ENCODE measurements at regions not wholly inside any gene's neighbourhood (a gene's known extent, or its start where the extent isn't known, plus 50 kb on each side); places are given as distances from the start of the nearest gene placed in this dataset.
"Not testable (repeated sequence)": the region's sequence is repeated elsewhere in the genome, so short reads cannot be mapped to it uniquely, and the experiment has no call there.

DNA sequence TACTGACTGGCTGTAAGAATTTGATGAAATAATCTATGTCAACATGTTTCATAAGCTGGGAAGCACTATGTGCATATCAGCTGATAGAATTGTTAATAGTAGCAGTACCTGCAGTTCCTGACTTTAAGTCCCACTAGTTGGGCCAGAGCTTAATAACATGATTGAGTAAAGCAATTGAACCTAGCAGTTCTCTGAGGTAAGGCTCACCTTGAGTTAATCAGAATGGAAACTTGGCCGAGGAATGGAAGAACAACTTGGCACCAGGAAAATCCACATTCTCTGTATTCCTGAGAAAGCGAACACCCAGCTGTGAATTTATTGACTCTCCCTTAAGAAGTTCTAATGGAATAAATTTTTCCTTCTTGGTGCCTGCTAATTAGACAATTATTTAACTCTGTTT, 262.6 kb downstream of the IGSF11 start:
- no peak for DNase-seq (ENCODE audit: low read depth)

DNA sequence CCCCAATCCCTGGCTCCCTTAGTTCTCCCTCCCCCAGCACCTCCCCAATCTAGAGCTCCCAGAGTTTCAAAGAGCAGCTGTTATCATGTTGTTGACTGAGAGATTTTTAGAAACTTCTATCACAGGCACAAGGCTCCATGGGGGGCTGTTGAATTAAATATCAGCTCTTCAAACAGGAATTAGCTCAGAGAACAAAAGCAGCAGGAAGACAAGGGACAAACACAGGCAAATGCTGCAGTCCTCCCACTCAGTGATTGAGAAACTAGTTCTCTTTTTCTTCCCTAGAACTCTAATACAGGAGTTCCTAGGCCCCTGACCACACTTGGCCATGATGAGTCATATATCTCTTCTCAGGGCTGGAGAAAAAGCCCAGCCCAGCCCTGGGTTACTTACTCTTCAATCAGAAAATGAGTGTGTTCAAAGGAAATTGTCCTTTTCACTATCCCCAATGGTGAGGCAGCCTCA, 262.1 kb downstream of the IGSF11 start:
- DNase-seq (ENCODE audit: low read depth): no peak

DNA sequence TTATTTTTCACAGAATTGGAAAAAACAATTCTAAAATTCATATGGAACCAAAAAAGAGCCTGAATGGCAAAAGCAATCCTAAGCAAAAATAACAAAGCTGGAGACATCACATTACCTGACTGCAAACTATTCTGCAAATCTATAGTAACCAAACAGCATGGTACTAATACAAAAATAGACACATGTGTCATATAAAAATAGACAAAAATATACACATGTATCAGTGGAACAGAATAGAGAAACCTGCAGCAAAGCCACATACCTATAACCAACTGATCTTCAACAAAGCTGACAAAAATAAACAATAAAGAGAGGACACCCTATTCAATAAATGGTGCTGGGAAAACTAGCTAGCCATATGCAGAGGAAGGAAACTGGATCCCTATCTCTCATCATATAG, 259.6 kb downstream of the IGSF11 start:
- DNase-seq (ENCODE audit: low read depth): no peak

DNA sequence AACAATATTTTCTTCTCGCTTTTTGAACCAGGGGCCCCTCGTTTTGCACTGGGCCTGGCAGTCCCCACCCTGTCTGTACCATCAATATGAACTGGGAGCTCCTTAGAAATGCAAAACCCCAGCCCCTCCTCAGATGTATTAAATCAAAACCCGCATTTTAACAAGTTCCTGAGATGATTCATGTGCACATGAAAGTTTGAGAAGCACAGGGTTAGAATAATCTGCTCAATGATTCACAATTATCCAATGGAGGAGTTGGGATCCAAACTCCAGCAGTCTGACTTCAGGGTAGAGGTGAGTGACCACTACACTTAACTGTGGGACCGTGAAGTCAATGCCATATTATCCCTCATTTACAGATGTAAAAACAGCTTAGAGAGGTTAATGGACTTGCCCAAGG, 256.4 kb downstream of the IGSF11 start:
- no peak for DNase-seq (ENCODE audit: low read depth)

DNA sequence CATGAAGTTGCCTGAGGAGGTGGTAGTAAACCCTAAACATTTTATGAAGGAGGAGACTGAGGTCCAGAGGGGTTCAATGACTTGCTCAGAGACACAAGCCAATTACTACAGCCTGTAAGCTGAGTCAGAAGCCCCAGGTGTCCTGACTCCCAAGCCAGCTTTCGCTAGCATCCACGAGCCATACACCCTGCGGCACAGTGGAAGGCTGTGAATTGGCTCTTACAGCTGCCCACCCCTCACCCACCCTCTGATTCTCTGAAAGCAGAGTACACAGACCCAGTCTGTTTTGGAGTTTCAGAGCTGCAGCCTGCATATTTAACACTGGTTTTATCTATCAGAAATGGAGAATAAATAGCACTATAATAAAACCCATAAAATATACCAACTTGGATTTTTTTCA, 253.4 kb downstream of the IGSF11 start:
- DNase-seq (ENCODE audit: low read depth): no peak

DNA sequence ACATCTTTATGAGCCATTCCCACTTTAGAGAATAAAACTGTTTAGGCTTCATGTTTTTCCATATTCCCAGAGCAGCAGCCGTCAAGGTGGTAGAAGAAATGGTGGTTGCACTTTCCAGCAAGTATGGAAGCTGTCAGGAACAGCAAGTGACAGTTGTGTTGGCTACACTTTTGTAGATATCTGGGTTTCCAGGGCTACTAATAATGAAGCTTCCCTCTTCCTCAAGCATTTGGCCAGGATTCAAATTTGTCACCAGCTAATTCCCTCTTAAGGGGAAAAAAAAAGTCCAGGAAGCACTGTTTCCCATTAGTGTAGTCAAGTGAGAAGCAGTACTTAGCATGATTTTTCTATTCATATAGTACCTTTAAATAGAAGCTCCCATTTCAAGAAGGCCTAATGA, 252.8 kb downstream of the IGSF11 start:
- DNase-seq (ENCODE audit: low read depth): no peak

DNA sequence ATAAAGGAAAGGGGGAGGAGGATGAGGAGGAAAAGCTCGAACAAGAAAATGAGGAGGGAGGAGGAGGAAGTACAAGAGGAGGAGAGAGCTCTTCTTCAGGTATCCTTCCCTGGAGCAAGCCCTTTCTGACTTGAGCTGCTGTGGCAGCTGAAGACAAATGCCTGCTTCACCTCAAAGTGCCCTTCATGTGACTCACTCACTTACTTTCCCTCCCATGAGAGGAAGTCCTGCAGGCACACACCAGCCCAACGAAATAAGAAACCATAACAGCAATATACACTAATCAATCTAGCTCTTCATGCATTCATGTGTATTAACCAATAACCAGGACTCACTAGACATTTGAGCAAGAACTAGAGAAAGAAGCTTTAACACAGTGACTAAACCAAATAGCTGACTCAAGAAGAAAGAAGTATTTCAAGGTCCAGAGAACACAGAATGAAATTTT, 251.9 kb downstream of the IGSF11 start:
- no peak for DNase-seq (ENCODE audit: low read depth)

DNA sequence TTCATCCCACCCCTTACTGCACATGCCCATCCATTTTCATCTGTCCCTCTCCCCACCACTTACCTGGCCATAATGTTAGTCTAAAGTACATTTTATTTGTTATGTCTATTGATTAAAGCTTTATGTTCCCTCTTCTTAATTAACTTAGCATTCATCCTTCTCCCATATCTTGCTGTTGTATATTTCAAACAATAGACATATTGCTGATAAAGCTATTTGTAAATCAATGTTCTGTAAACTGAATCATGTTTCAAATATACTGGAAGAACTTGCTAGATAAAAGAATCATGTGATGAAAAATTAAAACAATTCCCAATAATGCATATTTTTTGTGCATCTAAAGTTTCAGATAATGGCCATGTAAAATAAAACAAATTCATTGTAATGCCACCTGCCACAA, 249.2 kb downstream of the IGSF11 start:
- no peak for DNase-seq (ENCODE audit: low read depth)

DNA sequence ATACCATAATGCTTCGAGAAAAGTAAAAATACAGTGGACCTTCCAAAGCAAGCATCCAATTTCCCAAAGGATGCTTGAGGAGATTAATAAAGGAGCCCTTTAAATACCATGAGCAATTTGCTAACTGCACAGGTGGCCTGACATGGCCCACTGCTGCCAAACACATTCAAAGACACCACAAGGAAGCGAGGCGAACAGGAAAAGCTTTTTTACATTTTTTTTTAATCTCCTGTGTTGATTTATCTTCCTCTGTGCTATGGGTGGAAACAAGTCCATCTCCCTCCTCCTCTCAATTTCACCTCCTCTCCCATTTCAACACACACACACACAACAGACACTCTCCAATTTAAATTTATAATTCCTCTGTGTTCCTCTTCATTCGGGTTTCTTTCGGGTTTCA, 243.4 kb downstream of the IGSF11 start:
- DNase-seq (ENCODE audit: low read depth): no peak

DNA sequence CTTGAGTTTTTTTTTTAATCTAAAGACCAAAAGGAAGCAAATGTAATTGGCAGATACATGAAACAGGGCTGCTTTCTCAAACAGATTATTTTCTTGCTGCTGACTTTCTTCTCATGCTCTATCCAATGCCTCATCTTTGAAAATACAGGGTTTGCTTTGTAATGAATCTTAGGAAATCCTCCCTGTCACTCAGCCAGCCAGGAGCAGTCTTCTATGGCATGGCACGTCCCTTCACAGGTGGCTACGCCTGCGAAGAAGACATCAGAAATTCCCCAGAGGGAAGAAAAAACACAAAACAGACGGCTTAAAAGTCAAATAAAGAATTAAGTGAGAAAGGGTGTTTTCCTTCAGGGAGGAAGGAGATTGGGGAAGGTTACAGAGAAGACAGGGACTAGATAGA, 242.5 kb downstream of the IGSF11 start:
- no peak for DNase-seq (ENCODE audit: low read depth)

DNA sequence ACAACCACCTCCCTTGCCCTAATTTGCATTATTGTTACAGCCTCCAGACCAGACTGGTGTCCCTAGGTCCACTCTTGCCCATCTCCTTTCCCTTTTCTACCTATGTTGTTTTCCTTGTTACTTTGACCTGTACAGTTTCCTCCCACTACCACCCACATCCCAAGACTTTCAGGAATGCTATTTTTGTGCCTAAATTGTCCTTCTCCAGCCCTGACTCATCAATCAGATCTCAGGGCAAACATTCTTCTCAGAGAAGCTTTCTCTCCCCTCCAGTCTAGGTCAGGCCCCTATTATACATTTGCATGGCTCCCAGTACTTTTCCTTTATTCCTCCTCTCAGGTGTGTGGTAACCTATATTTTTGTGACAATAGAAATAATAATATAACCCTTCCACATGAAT, 241.5 kb downstream of the IGSF11 start:
- DNase-seq (ENCODE audit: low read depth): no peak

DNA sequence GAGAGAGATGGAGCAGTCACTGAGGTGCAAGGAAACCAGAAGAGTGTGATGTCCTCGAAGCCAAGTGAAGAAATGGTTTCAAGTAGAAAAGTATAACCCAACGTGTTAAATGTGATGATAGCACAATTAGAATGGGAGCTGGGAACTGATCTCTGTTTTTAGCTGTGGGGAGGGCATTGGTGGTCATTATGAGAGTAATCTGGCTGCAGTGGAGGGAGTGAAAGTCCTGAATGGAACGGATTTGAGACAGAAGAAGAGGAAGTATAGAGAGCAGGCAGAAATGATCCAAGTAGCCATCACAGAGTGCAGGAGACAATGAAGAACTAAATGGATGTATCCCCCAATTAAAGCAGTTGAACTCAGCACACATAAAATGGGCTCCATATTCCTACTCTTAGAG, 235.3 kb downstream of the IGSF11 start:
- DNase-seq (ENCODE audit: low read depth): no peak

DNA sequence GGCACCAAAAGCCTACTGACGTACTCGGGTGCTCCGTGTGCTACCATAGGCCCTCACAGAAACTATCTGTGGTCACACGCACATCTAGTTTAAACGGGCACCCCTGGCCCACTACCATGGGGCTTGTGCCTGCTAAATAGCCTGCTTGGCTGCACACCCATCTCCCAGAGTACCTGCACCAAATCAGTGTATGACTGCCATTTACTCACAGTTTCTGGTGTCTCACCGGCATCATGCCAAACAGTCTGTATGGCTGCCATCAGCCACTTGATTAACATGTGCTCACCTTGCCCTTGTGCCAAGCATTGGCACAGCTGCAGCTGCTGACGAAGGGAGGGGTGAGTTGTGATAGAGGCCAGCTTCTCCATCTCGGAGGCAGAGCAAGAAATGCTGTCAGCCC, 232.7 kb downstream of the IGSF11 start:
- DNase-seq (ENCODE audit: low read depth): no peak

DNA sequence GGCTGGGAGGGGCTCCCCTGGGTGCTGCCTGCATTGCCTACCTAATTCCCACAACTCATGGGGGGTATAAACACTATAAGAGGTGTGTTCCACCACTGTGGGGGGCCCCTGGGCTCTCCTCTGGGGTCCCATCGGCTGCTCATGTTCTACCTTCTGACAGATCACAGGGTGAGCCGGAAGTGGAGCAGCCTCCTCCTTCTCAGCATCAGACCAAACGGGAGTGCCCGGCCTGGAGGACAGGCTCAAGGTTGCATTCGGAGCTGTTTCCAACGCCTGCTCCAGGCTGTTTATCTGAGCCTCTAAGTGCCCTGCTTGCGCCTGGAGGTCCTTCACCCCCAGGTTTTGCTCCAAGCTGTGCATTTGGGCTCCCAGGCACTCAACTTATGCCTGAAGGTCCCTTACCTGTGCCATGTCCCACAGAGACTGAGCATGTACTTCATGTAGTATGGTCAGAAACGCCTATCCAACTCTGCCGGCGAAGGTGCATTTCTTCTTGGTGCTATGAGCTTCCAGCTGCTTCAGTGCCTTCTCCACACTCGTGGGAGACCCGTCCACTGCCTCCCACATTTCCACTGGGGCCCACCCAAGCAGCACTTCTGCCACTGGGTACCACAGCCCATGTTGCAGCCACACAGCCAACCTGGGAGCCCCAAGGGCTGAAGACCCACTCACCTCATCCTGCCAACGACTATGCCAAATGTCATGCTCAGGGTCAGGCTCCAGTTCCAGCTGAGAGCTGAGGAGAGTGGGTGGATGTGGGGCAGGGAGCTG, 232.1 kb downstream of the IGSF11 start:
- no peak for DNase-seq (ENCODE audit: low read depth)

DNA sequence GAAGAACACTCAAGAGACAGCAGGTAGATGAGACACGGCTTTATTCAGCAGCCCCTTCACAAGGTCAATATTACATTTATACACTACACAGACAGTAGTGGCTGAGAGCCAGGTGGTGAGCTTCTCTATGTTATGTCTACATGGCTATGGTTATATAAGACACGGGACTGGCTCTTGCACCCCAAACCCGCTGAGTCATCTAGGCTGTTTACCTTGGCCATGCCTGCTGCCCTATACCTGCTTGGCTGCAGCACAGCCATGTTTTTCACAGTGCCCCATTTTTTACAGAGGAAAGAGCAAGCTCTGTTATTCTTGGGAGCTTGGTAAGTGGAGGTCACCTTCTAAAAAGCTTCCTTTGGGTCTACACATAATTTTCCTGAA, 231.6 kb downstream of the IGSF11 start:
- DNase-seq (ENCODE audit: low read depth): no peak

DNA sequence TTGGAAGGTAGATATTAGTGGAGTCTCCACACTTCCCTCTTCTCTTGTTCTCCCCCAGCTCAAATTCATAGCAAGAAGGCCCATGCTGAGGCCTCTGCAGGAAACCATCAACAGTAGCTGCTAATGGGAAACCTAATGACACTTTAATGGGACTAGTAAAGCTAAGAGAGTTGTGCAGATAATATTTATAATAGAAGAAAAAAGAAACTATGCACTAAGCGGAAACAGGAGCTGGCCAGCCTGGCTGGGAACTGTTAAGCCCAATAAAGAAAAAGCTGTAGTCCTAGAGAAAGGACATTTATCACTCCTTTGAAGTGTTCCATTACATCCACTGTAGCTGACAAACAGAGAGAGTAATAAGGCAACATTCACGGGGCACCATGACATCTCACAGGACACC, 229.6 kb downstream of the IGSF11 start:
- no peak for DNase-seq (ENCODE audit: low read depth)

DNA sequence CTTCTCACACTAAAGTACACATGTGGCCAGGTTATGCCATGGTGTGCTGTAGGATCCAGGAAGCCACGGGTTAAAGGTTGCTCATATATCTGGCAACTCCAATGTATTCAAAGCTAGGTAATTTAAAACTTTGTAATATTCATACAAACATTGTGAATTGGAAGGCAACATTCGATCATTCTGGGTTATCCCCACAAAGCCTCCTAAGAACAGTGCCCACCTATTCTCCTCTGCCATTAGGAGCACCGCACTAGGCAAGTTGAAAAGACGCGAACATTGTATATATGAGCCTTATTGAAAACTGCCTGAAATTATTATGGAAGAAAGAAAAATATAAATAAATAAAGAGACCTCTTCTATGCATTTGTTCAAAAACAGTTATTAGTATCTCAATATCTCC, 228.2 kb downstream of the IGSF11 start:
- DNase-seq (ENCODE audit: low read depth): no peak

DNA sequence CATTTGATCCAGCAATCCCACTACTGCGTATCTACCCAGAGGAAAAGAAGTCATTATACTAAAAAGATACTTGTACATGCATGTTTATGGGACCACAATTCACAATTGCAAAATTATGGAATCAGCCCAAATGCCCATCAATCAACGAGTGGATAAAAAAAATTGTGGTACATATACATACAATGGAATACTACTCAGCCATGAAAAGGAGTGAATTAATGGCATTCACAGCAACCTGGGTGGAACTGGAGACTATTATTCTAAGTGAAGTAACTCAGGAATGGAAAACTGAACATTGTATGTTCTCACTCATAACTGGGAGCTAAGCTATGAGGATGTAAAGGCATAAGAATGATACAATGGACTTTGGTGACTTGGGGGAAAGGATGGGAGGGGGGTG, 227.3 kb downstream of the IGSF11 start:
- not testable (repeated sequence) for DNase-seq (ENCODE audit: low read depth)

DNA sequence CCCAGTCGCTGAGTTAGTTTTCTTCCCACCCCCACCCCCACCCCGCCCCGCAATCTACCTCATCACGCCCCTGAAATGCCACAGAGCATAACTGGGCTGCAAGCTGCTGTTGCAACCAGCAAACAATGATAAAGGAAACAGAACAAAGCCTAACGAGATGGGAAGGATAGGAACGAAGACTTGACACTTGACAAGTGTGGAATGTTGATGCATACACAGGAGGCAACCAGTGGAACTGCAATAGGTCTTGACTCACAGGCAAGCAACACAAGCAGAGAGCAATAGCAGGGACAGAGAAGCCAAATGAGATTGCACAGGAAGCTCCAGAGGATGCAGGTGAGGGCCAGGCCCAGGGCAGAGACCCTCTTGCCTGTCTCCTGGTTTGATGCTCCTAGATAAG, 225.9 kb downstream of the IGSF11 start:
- no peak for DNase-seq (ENCODE audit: low read depth)

DNA sequence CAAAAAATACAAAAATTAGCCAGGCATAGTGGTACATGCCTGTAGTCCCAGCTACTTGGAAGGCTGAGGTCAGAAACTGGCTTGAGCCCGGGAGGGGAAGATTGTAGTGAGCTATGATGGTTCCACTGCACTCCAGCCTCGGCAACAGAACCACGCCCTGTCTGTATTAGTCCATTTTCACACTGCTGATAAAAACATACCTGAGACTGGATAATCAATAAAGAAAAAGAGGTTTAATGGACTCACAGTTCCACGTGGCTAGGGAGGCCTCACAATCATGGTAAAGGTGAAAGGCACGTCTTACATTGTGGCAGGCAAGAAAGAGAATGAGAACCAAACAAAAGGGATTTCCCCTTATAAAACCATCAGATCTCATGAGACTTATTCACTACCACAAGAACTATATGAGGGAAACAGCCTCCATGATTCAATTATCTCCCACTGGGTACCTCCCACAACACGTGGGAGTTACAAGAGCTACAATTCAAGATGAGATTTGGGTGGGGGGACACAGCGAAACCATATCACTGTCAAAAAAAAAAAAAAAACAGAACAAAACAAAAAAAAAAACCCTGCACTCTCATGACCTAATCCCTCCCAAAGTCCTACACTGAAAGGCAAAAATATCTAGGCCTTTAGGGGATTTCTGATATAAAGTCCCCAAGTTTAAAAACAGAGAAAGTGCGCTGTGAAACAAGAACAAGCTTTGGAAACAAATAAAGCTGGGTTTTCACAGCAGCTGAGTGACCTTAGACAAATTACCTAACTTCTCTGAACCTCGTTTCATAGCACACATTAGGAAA, 224.7 kb downstream of the IGSF11 start:
- DNase-seq (ENCODE audit: low read depth): no peak

DNA sequence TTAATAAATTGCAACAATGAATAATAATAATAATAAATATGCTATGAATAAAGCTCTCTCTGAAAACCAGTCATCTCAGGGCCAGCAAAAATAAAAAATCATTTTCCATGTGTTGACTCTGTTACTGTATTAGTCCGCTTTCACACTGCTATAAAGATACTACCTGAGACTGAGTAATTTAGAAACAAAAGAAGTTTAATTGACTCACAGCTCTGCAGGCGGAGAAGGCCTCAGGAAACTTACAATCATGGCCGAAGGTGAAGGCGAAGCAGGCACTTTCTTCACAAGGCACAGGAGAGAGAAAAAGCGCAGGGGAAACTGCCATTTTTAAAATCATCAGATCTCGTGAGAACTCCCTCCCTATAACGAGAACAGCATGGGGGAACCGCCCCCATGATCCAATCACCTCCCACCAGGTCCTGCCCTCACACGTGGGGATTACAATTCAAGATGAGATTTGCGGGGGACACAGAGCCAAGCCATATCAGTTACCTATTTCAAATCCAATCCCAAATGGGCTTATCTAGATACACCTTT, 224.1 kb downstream of the IGSF11 start:
- DNase-seq (ENCODE audit: low read depth): no peak

DNA sequence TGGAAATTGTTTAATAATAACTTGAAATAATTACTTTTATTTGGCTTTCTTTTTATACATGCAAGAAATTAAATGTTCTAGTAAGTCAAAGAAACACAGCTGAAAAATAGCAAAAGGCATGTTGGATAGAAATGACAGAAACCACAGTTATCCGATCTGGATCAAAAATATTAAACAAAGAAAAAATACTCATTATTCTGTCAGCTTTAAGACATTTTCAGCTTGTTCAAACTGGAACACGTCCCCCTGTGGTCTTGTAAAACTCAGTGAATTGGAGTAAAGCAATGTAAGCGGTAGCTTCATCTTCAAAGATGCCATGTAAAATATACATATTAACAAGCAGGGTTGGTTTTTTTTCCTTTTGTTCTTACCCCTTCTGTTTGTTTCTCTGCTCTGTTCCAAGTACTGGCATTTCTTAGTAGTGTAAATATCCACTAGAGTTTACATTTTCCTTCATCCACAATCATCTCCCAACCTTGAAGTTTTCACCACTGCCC, 223.4 kb downstream of the IGSF11 start:
- no peak for DNase-seq (ENCODE audit: low read depth)

DNA sequence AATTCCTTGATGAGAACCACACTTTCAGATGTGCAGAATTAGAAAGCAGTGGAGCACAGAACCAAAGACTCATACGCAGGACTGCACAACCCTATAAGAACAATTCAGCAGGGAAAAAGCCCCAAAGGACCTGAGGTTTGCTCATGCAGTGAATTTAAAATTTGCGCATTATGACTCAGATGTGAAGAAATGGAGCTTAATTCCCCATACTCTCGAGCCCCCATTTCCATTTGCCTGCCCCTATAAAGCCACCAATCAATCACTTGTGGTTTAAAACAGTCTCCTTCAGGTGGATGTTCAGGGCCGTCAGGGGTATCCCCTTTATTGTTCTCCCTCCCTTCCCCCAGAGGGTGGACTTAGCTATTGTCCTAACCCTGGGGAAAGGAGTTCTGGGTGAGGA, 221.2 kb downstream of the IGSF11 start:
- DNase-seq (ENCODE audit: low read depth): no peak
